Ovary (tissue), 7 donors: ENCODE measurements at regions not wholly inside any gene's neighbourhood (a gene's known extent, or its start where the extent isn't known, plus 50 kb on each side); places are given as distances from the start of the nearest gene placed in this dataset.

ENCODE experiments used
- DNase-seq, 5 donors: peaks; one replicate each; pipeline ENCODE4 v3.0.0-alpha.2; 2019 to 2020
- H3K27ac ChIP-seq, 2 donors: fragments of 200-600 bp; one replicate each; pipeline versions ENCODE4 v1.5.1 to v1.8.0; 2019 to 2022
- H3K27me3 ChIP-seq: fragments of 200-600 bp; one replicate; pipeline ENCODE4 v1.8.0; 2022
- H3K36me3 ChIP-seq: fragments of 200-600 bp; sonication (generic); one replicate; pipeline ENCODE4 v1.5.1; 2019
- H3K4me1 ChIP-seq: one replicate; pipeline ENCODE4 v1.8.1; 2013; ENCODE audit warnings: mild to moderate bottlenecking, moderate library complexity; ENCODE audit not compliant: insufficient read depth
- H3K4me3 ChIP-seq: fragments of 200-600 bp; sonication (generic); one replicate; pipeline ENCODE4 v1.5.1; 2017
- H3K9me3 ChIP-seq, 2 donors: fragments of 200-600 bp in 1 of 2; sonication (generic) in 1 of 2; one replicate each; pipeline versions ENCODE4 v1.5.1 to v1.8.1; 2013 to 2019; ENCODE audit warnings: mild to moderate bottlenecking in 1 of 2, moderate library complexity in 1 of 2
- EP300 ChIP-seq: sonication (generic); formaldehyde crosslinking; IDR thresholded peaks from one replicate; pipeline ENCODE4 v1.6.1; 2017; ENCODE audit warnings: antibody characterized with exemption
- POLR2A ChIP-seq: fragments of 450-650 bp; IDR thresholded peaks from one replicate; pipeline ENCODE4 v1.6.1; 2017; ENCODE audit warnings: antibody characterized with exemption, mild to moderate bottlenecking, moderate library complexity
- WGBS, 3 donors: extraction: QIAGEN DNeasy Blood & Tissue Kit in 1 of 3; methylation state at CpG; one replicate each; pipeline versions ENCODE4 v1.1.5 to v1.1.7; 2013 to 2017; 5-methylcytosine and 5-hydroxymethylcytosine counted together
- intact Hi-C, 4 donors: fragments of 100-400 bp; cut with DNase I; formaldehyde crosslinking; loops; one replicate each; pipeline versions ENCODE4 v1.11.0 to v1.15.1; 2022 to 2023
- TF ChIP-seq, protein P1 (sequence below), 3 donors: fragments of 450-650 bp in 2 of 3; fragments of 200-600 bp in 1 of 3; IDR thresholded peaks; one replicate each; pipeline versions ENCODE4 v1.5.1 to v1.8.0; 2016 to 2022; ENCODE audit warnings: antibody characterized with exemption in 3 of 3, mild to moderate bottlenecking in 1 of 3
- donor health status: DM: no; HTN: no; CAD: no; lungs with moderate emphysema.
- donor health status: DM: no; HTN: no; CAD: no.
- donor health status: Bipolar disorder and iron deficiency.
- donor health status: DM: no; HTN: no; CAD: no.
- donor health status: DM: yes; HTN: yes; CAD: no.

DNA sequence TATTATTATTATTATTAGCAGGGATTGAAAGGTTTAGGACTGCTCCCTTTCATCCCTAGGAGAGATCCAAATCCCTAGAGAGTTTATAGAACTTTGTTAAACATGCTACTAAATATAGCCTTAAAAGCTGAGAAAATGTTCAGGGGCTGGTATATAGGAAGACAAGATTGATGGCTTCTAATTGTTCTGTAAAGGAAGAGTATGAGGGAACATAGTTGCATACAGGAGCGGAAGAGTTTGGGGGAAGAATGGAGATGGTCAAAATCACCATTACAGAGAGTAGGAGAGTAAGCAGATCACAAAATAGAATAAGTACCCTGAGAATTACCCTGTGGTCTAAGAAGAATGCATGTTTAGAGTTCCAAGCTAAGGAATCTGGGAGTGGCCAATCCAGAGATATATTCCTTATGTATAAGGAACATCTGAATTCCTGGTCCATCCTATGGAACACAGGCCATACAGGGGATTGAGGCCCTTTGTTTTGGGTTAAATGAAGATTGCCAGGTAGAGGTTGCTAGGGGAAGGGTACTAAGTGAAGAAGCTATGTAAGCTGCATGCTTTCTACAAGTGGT is 158.0 kb upstream of the APC start:
- no peaks in the 10 kb centered on the region for H3K36me3 ChIP-seq
- WGBS, 3 donors = 47 to 96% (median 91%) methylated on average over 1 of the region's 1 CpG
- intact Hi-C loops = no loop called here
- H3K4me3 ChIP-seq = no peak overlapping the region
- no peak overlapping the region for H3K27ac ChIP-seq
- no peak for DNase-seq
- TF ChIP-seq, protein P1, sequence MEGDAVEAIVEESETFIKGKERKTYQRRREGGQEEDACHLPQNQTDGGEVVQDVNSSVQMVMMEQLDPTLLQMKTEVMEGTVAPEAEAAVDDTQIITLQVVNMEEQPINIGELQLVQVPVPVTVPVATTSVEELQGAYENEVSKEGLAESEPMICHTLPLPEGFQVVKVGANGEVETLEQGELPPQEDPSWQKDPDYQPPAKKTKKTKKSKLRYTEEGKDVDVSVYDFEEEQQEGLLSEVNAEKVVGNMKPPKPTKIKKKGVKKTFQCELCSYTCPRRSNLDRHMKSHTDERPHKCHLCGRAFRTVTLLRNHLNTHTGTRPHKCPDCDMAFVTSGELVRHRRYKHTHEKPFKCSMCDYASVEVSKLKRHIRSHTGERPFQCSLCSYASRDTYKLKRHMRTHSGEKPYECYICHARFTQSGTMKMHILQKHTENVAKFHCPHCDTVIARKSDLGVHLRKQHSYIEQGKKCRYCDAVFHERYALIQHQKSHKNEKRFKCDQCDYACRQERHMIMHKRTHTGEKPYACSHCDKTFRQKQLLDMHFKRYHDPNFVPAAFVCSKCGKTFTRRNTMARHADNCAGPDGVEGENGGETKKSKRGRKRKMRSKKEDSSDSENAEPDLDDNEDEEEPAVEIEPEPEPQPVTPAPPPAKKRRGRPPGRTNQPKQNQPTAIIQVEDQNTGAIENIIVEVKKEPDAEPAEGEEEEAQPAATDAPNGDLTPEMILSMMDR (IDR thresholded peaks at IDR 0.05) = no peak
- TF ChIP-seq EP300 (no peak), POLR2A (no peak)
- H3K27me3 ChIP-seq = no peaks in the 10 kb centered on the region
- no peaks in the 10 kb centered on the region for H3K9me3 ChIP-seq
- peaks cover 2% of the 10 kb centered on the region for H3K4me1 ChIP-seq

DNA sequence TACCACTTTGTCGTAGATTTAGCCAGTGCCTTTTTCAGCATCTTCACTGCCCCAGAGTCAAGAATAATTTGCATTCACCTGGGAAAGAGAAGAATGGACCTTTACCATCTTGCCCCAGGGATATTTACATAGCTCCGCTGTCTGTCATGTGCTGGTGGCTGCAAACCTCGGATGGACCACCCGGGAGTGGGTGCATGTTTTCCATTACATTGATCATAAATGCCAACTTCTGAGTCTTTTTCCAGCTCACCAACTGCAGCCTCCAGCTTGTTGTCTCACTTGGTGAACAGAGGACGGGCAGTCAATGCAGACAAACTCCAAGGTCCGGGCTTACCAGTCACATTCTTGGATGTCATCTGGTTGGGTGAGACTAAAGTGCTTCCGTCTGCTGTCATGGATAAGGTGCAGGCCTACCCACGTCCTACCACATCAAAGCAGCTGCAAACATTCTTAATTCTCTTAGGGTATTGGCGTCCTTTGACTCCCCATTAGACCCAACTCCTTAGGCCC is 155.8 kb upstream of the APC start:
- Histone ChIP-seq H3K9me3 (no peaks in the 10 kb centered on the region), H3K4me1 (peaks cover 2% of the 10 kb centered on the region), H3K27me3 (no peaks in the 10 kb centered on the region), H3K4me3 (no peak overlapping the region), H3K27ac (no peak overlapping the region), H3K36me3 (no peaks in the 10 kb centered on the region)
- intact Hi-C loops = no loop called here
- TF ChIP-seq POLR2A (no peak), EP300 (no peak)
- TF ChIP-seq, protein P1 (IDR thresholded peaks at IDR 0.05) = no peak
- 86 to 90% (median 89%) methylated on average over 9 of the region's 9 CpGs for WGBS, 3 donors
- no peak for DNase-seq

DNA sequence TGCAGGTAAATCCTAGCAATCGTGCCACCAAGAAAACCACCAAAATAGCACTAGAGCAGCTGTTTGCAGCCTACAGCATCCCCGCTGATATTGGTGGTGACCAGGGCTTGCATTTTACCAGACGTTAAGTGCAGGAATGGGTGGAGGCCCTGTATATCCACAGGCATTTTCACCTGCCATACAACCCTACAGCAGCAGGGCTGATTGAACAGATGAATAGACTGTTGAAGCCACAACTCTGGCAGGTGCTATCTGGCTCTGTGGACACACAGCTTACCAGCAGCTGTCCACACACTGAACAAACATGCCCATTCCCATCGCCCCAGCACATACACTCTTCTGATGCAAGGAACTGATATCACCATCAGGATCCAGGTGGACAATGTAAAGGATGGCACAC is 154.5 kb upstream of the APC start:
- no peaks in the 10 kb centered on the region for H3K4me1 ChIP-seq
- no peak overlapping the region for H3K27ac ChIP-seq
- no peaks in the 10 kb centered on the region for H3K9me3 ChIP-seq
- 94 to 96% (median 96%) methylated on average over 4 of the region's 4 CpGs for WGBS, 3 donors
- H3K36me3 ChIP-seq = no peaks in the 10 kb centered on the region
- no peak overlapping the region for H3K4me3 ChIP-seq
- intact Hi-C loops = no loop called here
- no peak for DNase-seq
- no peaks in the 10 kb centered on the region for H3K27me3 ChIP-seq
- TF ChIP-seq EP300 (no peak), POLR2A (no peak)
- TF ChIP-seq, protein P1 (IDR thresholded peaks at IDR 0.05) = no peak

DNA sequence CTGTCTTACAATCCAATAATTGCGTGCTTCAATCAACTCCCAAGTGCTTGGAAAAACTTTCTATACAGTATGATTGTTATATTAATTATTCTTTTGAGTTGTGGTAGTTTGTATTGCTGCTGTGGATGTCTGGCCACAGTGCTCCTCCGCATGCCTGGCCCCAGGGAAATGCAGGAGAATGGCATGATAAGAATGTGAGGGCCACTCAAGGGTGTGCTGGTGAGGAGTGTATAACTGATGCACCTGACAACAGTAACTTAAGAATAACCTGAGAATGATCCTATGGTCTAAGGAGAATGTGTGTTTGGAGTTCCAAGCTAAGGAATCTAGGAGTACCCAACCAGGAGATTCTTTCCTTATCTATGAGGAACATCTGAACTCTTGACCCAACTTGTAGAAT is 152.9 kb upstream of the APC start:
- WGBS, 3 donors = 62 to 73% (median 63%) methylated on average over 2 of the region's 2 CpGs
- H3K4me3 ChIP-seq = no peak overlapping the region
- intact Hi-C loops = no loop called here
- no peak overlapping the region for H3K27ac ChIP-seq
- no peaks in the 10 kb centered on the region for H3K9me3 ChIP-seq
- TF ChIP-seq EP300 = no peak
- TF ChIP-seq, protein P1 (IDR thresholded peaks at IDR 0.05) = no peak
- TF ChIP-seq POLR2A = no peak
- H3K4me1 ChIP-seq = no peaks in the 10 kb centered on the region
- H3K27me3 ChIP-seq = no peaks in the 10 kb centered on the region
- no peak for DNase-seq
- no peaks in the 10 kb centered on the region for H3K36me3 ChIP-seq
